ENCODE measurements at regions not wholly inside any gene's neighbourhood (a gene's known extent, or its start where the extent isn't known, plus 50 kb on each side); places are given as distances from the start of the nearest gene placed in this dataset.

- Histone ChIP-seq H2AFZ (ENCODE audit: insufficient read depth, low read depth, low read length, poor library complexity, severe bottlenecking) (no peak overlapping the region), H3K9me3 (replicated peaks in 1 of 2; ENCODE audit: control insufficient read depth in 1 of 2, insufficient read depth in 1 of 2, low read length in 2 of 2) (peaks cover 6 to 12% of the 10 kb centered on the region in 2 donors), H3K4me3 (replicated peaks in 1 of 3; ENCODE audit: low read depth in 2 of 3, low read length in 3 of 3) (no peak overlapping the region), H4K20me1 (ENCODE audit: insufficient read depth, low read length) (no peaks in the 10 kb centered on the region), H3K9ac (ENCODE audit: insufficient read depth, low read length, poor library complexity, severe bottlenecking) (no peak overlapping the region), H3K27me3 (ENCODE audit: control insufficient read depth in 2 of 2, insufficient read depth in 2 of 2, low read length in 2 of 2) (no peaks in the 10 kb centered on the region), H3K79me2 (ENCODE audit: insufficient read depth, low read length) (no peaks in the 10 kb centered on the region), H3K4me1 (ENCODE audit: control insufficient read depth in 1 of 2, insufficient read depth in 2 of 2, low read length in 2 of 2) (no peaks in the 10 kb centered on the region), H3K4me2 (replicated peaks; ENCODE audit: extremely low read depth, low read length, poor library complexity, severe bottlenecking) (no peak overlapping the region), H3K36me3 (replicated peaks in 1 of 2; ENCODE audit: control insufficient read depth in 1 of 2, insufficient read depth in 2 of 2, low read length in 2 of 2) (no peaks in the 10 kb centered on the region), H3K27ac (ENCODE audit: low read depth in 1 of 2, low read length in 2 of 2) (no peak overlapping the region)
- Mint-ChIP-seq H3K9me3 (peaks cover 0 to 9% (median 3%) of the 10 kb centered on the region in 7 donors), H3K4me3 (no peak overlapping the region), H3K36me3 (no peaks in the 10 kb centered on the region), H3K4me1 (no peaks in the 10 kb centered on the region), H3K27ac (no peak overlapping the region), H3K27me3 (ENCODE audit: low read depth in 3 of 3) (no peaks in the 10 kb centered on the region)
- WGBS (ENCODE audit: insufficient coverage) = no CpG with 5 or more reads among the region's 2 CpGs
- no peak for DNase-seq
- intact Hi-C loops (cut with micrococcal nuclease) = no loop called here
- no peak for TF ChIP-seq CTCF (IDR thresholded peaks at IDR 0.05)
Observed at GRCh38 chr2:185633621-185634020, 105.0 kb upstream of the FSIP2 start.

GRCh38 chr2:185638771-185639170, 99.8 kb upstream of the FSIP2 start:
- Histone ChIP-seq H2AFZ (ENCODE audit: insufficient read depth, low read depth, low read length, poor library complexity, severe bottlenecking) (no peak overlapping the region), H3K79me2 (ENCODE audit: insufficient read depth, low read length) (no peaks in the 10 kb centered on the region), H3K36me3 (replicated peaks in 1 of 2; ENCODE audit: control insufficient read depth in 1 of 2, insufficient read depth in 2 of 2, low read length in 2 of 2) (no peaks in the 10 kb centered on the region), H3K27me3 (ENCODE audit: control insufficient read depth in 2 of 2, insufficient read depth in 2 of 2, low read length in 2 of 2) (no peaks in the 10 kb centered on the region), H3K4me1 (ENCODE audit: control insufficient read depth in 1 of 2, insufficient read depth in 2 of 2, low read length in 2 of 2) (no peaks in the 10 kb centered on the region), H4K20me1 (ENCODE audit: insufficient read depth, low read length) (no peaks in the 10 kb centered on the region), H3K4me2 (replicated peaks; ENCODE audit: extremely low read depth, low read length, poor library complexity, severe bottlenecking) (no peak overlapping the region), H3K4me3 (replicated peaks in 1 of 3; ENCODE audit: low read depth in 2 of 3, low read length in 3 of 3) (no peak overlapping the region), H3K27ac (ENCODE audit: low read depth in 1 of 2, low read length in 2 of 2) (no peak overlapping the region), H3K9ac (ENCODE audit: insufficient read depth, low read length, poor library complexity, severe bottlenecking) (no peak overlapping the region), H3K9me3 (replicated peaks in 1 of 2; ENCODE audit: control insufficient read depth in 1 of 2, insufficient read depth in 1 of 2, low read length in 2 of 2) (no peaks in the 10 kb centered on the region)
- peaks cover 0 to 4% (median 0%) of the 10 kb centered on the region in 7 donors for H3K9me3 Mint-ChIP-seq
- no peak overlapping the region for H3K4me3 Mint-ChIP-seq
- no peaks in the 10 kb centered on the region for H3K4me1 Mint-ChIP-seq
- no peaks in the 10 kb centered on the region for H3K36me3 Mint-ChIP-seq
- H3K27me3 Mint-ChIP-seq (ENCODE audit: low read depth in 3 of 3) = no peaks in the 10 kb centered on the region
- intact Hi-C loops (cut with micrococcal nuclease) = no loop called here
- no peak for DNase-seq
- WGBS (ENCODE audit: insufficient coverage) = no CpG with 5 or more reads among the region's 3 CpGs
- TF ChIP-seq CTCF (IDR thresholded peaks at IDR 0.05) = no peak
- no peak overlapping the region for H3K27ac Mint-ChIP-seq
